ENCODE measurements at regions not wholly inside any gene's neighbourhood (a gene's known extent, or its start where the extent isn't known, plus 50 kb on each side); places are given as distances from the start of the nearest gene placed in this dataset.

DNA sequence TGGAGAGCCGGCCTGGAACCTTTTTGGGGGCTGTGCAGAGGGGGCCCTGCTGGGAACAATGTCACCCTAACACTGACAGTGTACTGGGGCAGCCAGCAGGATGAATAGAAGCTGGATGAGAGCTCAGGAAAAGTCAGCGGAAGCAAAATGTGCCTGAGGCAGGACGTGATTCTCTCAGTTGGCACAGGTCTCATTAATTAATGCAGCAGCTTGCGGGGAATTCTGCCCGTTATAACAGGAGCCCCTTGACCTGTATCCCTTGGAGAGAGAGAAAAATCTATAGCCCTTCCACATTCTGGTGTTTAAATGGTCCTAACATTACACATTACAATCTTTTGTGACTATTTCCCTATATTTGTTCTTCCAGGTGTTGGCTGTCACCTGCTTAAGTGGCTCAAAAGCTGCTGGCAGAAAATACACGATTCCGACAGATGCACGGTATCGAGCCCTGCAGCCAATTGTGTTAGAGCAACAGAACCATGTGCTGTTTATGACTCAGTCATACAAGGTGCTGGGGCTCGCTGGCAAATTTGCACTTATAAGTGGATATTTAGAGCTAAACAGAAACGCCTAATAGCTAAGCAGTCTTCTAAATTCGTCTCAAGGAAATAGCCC, 854.7 kb downstream of the AACS start:
- DNase-seq, result no peak

GRCh38 chr12:125922330-125922729, 857.1 kb downstream of the AACS start:
- no peak for DNase-seq

GRCh38 chr12:125936502-125936901, 871.3 kb downstream of the AACS start:
- no peak for DNase-seq

DNA sequence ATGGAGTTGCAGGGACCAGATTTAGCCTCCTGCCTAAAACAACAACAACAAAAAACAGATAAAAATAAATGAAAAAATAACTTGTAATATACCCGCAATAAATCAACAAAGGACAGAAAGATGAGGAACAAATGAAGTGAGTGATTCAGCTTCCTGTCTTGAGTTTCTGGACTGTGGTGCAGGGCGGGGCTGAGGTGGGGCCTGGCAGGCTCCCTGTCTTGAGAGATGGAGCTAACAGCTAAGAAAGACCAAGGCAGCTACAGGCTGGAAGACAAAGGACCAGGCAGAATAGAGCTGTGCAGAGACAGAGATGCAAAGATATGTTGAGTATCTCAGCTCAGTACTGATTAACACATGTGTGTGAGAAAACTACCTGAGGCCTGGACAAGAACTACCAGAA, 879.2 kb downstream of the AACS start:
- DNase-seq, result no peak

DNA sequence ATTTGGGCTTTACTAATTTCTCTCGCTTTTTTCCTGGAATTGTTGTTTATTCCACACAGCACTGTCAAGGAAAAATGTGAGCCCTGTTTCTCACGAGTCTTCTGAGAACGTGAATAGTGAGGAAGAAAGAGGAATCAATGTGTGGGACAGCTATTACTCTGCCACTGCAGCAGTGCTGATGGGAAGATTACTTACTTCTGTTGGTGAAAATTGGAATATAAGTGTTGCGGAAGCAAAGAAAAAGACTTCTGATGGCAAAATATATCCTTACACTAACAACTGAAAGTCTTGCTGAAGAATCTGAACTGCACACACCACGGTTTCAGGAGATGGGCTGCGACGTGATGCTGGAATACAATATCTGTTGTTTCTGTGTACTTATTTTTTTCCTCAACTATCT, 884.2 kb downstream of the AACS start:
- no peak for DNase-seq

DNA sequence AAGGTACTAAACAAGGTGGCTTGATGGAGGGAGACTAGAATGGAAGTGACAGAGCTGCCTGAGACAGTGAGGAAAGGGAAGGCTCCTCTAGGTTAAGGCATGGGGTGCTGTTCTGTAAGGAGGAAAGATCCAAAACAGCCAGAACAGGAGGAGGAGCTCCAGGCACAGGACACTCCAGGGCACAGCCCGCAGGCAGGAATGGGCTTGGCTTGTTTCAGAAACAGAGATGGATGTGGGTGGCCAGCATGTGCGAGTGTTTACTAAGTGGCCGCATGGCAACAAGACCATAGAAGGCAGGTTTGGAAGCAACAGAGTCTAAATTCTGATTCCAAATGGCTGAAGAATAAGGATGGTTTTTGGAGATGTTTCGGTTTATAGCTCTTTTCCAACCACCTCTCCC, 889.1 kb downstream of the AACS start:
- no peak for DNase-seq

- DNase-seq, result no peak
These were observed 891.0 kb downstream of the AACS start for GRCh38 chr12:125956186-125956585.

DNA sequence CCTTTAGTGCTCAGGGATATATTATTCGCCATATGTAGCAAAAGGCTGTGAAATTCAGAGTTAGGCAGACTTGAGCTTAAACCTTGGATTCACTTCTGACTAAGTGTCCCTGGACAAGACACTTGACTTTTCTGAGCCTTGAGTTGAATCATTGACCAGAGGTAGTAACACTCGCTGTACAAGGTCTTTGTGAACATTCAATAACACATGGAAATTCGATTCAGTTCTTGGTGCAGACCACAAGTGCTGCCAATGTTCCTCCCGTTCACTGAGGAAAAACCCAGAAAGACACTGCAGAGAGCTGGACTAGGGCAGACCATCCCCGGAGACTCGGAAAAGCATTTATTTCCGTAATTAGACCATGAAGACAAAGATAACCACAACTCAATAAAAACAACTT, 901.4 kb downstream of the AACS start:
- DNase-seq, result no peak

DNA sequence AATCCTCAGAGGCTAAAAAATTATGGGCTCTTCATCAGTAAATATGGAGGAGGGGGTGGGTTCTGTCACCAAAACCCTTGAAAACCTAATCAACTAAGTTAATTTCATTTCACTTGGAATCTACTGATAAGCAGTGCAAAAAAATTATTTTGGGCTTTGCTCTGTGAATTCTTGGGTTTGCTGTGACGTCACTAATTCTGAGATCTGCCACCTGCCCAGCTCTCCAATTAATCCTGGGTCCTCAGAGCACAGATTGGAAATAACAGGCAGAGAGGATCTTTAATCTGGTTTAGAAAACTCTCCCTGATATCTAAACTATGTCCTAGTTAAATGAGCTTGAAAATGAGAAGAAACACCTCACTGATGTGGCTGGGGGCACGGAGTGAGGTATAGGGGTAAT, 903.2 kb downstream of the AACS start:
- DNase-seq, result no peak

- no peak for DNase-seq
These were observed 906.7 kb downstream of the AACS start for GRCh38 chr12:125971981-125972380.

DNA sequence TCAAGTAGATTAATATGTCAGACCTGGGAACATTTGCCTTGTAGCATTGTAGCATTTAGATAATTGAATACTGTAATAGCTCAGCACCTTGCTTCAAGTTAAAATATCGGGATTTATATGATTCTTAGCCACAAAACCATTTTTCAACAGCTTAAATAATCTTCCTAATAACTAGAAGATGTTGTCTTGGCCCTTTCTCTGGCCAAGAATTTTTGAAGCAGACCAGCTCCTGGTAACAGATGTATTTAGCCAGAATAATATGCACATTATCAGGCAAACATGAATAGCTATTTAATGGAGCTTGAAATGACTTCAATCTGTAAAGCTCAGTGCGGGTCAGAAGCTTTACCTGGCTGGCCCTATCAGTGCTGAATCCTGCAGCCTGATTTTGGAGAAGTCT, 913.1 kb downstream of the AACS start:
- no peak for DNase-seq

DNA sequence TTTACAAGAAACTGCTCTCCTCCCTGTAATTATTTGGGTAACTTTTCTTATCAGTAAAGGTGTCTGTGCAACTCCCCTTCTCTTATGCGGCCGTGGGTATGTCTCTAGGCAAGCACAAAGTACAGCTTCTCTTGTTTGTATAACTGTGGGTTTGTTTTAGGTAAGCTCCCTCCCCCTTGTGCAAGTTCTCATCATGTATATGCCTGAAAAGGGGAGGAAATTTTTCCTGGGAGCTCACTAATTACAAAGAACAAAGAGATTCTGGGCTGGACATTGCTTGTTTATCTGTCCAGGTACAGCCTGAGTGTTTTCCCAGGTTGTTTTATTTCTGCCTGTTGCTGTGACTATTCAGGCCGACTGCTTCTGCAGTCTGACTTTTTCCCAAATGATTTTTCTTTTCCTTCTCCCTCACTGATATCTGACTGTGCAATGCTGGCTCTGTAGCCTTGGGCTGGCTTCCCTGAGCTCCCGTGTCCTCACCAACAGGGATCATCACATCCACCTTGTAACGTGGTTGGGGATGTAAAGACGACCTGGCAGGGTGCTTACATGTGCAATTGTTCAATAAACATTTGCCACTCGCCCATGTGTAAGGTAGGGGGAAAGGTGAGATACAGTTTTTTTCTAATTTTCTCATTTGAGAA, 916.5 kb downstream of the AACS start:
- DNase-seq, result no peak

DNA sequence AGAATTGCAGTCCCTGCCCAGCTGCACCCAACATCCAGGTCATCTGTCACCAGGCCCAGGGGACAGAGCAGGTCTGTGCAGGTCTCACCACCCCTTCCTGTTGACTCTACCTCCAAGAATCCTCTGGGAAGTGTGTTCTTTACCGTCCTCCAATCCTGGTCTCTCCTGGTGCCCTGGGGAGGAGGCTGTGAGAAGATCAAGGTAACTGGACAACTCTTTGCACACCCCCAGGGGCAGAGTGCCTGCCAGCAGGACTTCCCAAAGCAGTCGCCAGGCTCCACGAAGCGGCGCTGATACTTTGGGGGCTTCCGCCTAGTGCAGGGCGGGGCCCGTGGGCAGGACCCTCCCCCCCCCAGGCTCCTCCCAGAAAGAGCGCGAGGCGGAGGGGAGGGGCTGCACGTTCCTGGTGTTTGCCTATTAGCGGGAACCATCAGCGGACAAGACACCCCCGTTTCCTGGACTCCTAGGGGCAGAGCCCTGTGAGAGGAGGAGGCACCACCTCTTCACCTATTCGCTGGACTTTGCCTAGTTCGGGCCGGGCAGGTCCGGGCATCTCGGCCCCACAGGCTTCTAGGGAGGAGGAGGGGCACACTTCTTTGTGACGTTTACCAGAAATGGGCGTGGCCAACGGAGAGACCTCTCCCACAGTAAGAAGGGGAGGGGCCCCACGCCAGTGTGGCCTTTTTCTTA, 918.0 kb downstream of the AACS start:
- DNase-seq, result no peak

GRCh38 chr12:125983784-125984500, 918.7 kb downstream of the AACS start:
- DNase-seq, result no peak

GRCh38 chr12:125988545-125988944, 923.3 kb downstream of the AACS start:
- no peak for DNase-seq

DNA sequence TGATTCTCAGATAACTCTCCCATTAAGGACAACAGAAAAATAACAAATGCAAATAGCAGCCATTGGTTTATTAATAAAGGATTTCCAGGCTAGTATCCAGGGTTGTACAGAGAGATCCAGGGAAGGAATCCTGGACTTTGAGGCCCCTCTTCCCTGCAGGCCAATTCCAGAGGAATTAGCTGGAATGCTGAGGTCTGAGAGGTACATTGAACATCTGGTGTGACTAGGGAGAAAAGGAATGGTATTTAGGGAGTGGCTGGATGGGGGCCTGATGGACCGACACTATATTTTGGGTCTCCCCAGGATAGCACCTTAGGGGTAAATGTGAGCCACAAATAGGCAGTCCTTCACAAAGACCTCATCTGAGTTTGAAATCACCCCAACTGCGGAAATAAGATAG, 924.5 kb downstream of the AACS start:
- DNase-seq, result no peak

GRCh38 chr12:125996443-125996842, 931.2 kb downstream of the AACS start:
- no peak for DNase-seq

DNA sequence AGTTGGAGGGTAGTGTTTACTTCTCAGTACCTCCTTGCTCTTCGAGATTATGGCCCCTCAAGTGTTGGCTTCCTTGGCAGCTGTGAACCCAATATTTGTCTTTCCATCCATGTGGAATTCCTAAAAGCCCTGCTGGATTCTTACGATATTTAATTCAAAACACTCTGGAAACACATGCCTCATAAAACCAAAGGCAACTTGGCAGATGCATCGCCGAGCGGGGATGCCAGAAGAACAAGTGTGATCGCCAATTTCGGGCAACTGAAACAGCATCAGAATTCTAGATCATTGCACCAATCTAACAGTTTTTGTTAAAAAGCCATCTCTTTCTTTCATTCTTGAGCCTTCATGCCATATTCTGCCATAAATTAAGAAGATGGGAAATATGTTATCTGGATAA, 934.4 kb downstream of the AACS start:
- DNase-seq, result no peak

GRCh38 chr12:126019385-126019784, 954.1 kb downstream of the AACS start:
- no peak for DNase-seq

DNA sequence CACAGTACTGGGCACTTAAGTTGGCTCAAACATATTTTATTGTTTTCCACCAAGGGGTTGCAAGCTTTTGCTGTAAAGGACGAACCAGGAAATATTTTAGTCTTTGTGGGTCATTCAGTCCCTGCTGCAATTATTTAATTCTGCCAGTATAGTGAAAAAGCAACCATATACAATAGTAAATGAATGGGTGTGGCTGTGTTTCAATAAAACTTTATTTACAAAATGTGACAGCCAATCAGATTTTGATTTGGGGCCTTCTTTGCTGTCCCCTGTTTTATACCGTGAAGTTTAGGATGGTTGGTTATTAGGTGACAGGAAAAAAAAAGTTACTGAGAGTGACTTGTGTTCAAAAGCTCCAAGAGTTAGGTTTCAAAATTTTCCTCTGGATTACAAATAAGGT, 956.4 kb downstream of the AACS start:
- DNase-seq, result no peak

DNA sequence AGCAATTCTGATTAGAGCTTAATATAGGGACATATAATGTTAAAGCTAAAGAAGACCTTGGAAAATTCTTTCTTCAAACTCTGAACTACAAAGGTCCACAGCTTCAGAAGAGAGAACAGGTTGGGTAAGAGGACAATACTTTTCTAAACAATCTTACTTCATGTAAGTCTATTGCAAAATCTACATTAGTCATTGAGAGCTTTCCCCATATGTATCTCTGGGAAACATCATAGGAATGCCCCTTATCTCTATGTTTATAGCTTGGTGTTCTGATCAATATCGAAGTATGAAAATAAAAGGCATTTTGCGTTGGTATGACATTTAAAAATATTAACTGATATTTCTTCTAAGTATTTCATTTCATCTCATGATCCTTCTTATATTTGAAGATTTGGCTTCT, 962.6 kb downstream of the AACS start:
- DNase-seq, result no peak

GRCh38 chr12:126030573-126030972, 965.3 kb downstream of the AACS start:
- no peak for DNase-seq

- DNase-seq, result no peak
These were observed 968.5 kb downstream of the AACS start for GRCh38 chr12:126033751-126034150.

DNA sequence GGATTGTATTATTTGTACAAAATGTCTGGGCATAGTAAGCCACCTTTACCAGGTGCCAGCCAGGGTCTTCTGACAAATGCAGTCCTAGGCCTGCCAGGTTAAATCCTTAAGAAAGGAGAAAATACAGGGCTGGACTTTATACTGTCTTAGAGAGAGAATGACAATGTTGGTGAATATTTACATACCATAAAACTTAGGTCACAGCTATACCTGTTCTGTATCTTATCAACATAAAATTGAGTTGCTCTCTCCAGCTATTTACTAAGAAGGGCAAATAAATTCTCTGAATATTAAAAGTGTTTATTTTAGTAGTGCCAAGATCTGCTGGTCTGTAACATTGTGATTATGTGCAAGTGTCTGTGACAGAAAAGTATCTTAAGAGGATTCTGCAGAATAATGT, 971.1 kb downstream of the AACS start:
- no peak for DNase-seq
